H9 (cell line): ENCODE measurements at regions not wholly inside any gene's neighbourhood (a gene's known extent, or its start where the extent isn't known, plus 50 kb on each side); places are given as distances from the start of the nearest gene placed in this dataset.

Experiments
- DNase-seq: peaks from one replicate; pipeline ENCODE4 v3.0.0-alpha.2; 2017
- H2AFZ ChIP-seq: one replicate; pipeline ENCODE4 v1.6.1; 2013; ENCODE audit warnings: mild to moderate bottlenecking, low read length, control low read depth, moderate library complexity
- H2AK5ac ChIP-seq: 2 replicates; pipeline ENCODE4 v1.6.1; 2013; ENCODE audit warnings: low read length, control low read depth, mixed read lengths; ENCODE audit not compliant: insufficient read length
- H2BK120ac ChIP-seq: one replicate; pipeline ENCODE4 v1.6.1; 2013; ENCODE audit warnings: low read depth, mild to moderate bottlenecking, low read length, control low read depth, inconsistent platforms; ENCODE audit not compliant: poor library complexity, severe bottlenecking
- H2BK12ac ChIP-seq: 2 replicates; pipeline ENCODE4 v1.6.1; 2013; ENCODE audit warnings: low read length, control low read depth, mixed read lengths, low read depth; ENCODE audit not compliant: insufficient read length
- H2BK15ac ChIP-seq: 2 replicates; pipeline ENCODE4 v1.6.1; 2013; ENCODE audit warnings: low read depth, low read length, control low read depth
- H2BK20ac ChIP-seq: one replicate; pipeline ENCODE4 v1.6.1; 2013; ENCODE audit warnings: low read depth, mild to moderate bottlenecking, low read length, control low read depth, inconsistent platforms; ENCODE audit not compliant: poor library complexity, severe bottlenecking
- H2BK5ac ChIP-seq: 2 replicates; pipeline ENCODE4 v1.6.1; 2013; ENCODE audit warnings: low read length, control low read depth, mixed read lengths; ENCODE audit not compliant: insufficient read length
- H3K14ac ChIP-seq: 2 replicates; pipeline ENCODE4 v1.6.1; 2013; ENCODE audit warnings: low read length, control low read depth; ENCODE audit not compliant: insufficient read depth
- H3K18ac ChIP-seq: 2 replicates; pipeline ENCODE4 v1.6.1; 2013; ENCODE audit warnings: low read depth, mild to moderate bottlenecking, mixed read lengths, low read length, control low read depth; ENCODE audit not compliant: insufficient read length
- H3K23ac ChIP-seq: 2 replicates; pipeline ENCODE4 v1.6.1; 2013; ENCODE audit warnings: low read length, control low read depth, mixed read lengths, low read depth; ENCODE audit not compliant: insufficient read length
- H3K23me2 ChIP-seq: 2 replicates; pipeline ENCODE4 v1.6.1; 2013; ENCODE audit warnings: low read depth, mild to moderate bottlenecking, mixed read lengths, low read length, control low read depth; ENCODE audit not compliant: insufficient read length, poor library complexity, severe bottlenecking
- H3K27ac ChIP-seq: 2 replicates; pipeline ENCODE4 v1.5.1; 2013; ENCODE audit warnings: low read length, control low read depth, mixed read lengths, low read depth; ENCODE audit not compliant: insufficient read length
- H3K27me3 ChIP-seq: 2 replicates; pipeline ENCODE4 v1.6.1; 2013; ENCODE audit warnings: low read length, control low read depth, inconsistent platforms; ENCODE audit not compliant: insufficient read depth
- H3K4ac ChIP-seq: 2 replicates; pipeline ENCODE4 v1.6.1; 2013; ENCODE audit warnings: low read depth, mild to moderate bottlenecking, control low read depth, inconsistent platforms, low read length, moderate library complexity
- H3K4me1 ChIP-seq: 2 replicates; pipeline ENCODE4 v1.6.1; 2013; ENCODE audit warnings: low read length, control low read depth, inconsistent platforms; ENCODE audit not compliant: insufficient read depth
- H3K4me2 ChIP-seq: 2 replicates; pipeline ENCODE4 v1.6.1; 2013; ENCODE audit warnings: low read length, control low read depth, mixed read lengths; ENCODE audit not compliant: insufficient read length, insufficient read depth
- H3K56ac ChIP-seq: 2 replicates; pipeline ENCODE4 v1.6.1; 2013; ENCODE audit warnings: low read depth, mild to moderate bottlenecking, mixed read lengths, low read length, control low read depth; ENCODE audit not compliant: insufficient read length
- H3K79me1 ChIP-seq: 2 replicates; pipeline ENCODE4 v1.6.1; 2013; ENCODE audit warnings: low read depth, mild to moderate bottlenecking, moderate library complexity, low read length, control low read depth, inconsistent platforms; ENCODE audit not compliant: insufficient read depth, poor library complexity, severe bottlenecking
- H3K79me2 ChIP-seq: 2 replicates; pipeline ENCODE4 v1.6.1; 2013; ENCODE audit warnings: low read length, control low read depth, inconsistent platforms; ENCODE audit not compliant: insufficient read depth
- H3K9ac ChIP-seq: 2 replicates; pipeline ENCODE4 v1.6.1; 2013; ENCODE audit warnings: low read length, control low read depth, mixed read lengths; ENCODE audit not compliant: insufficient read length; ENCODE audit errors: extremely low read depth
- H3K9me3 ChIP-seq: one replicate; pipeline ENCODE4 v1.6.1; 2013; ENCODE audit warnings: low read depth, low read length, inconsistent platforms; ENCODE audit not compliant: control insufficient read depth
- H3T11ph ChIP-seq: one replicate; pipeline ENCODE4 v1.6.1; 2013; ENCODE audit warnings: mild to moderate bottlenecking, low read length, control low read depth, inconsistent platforms
- H4K20me1 ChIP-seq: one replicate; pipeline ENCODE4 v1.6.1; 2013; ENCODE audit not compliant: control insufficient read depth, insufficient read length, insufficient read depth
- H4K5ac ChIP-seq: 2 replicates; pipeline ENCODE4 v1.6.1; 2013; ENCODE audit warnings: low read depth, mild to moderate bottlenecking, mixed read lengths, low read length, control low read depth; ENCODE audit not compliant: insufficient read length
- H4K8ac ChIP-seq: replicated peaks from 2 replicates; pipeline ENCODE4 v1.6.1; 2013; ENCODE audit warnings: low read length, control low read depth, mixed read lengths, low read depth; ENCODE audit not compliant: insufficient read length
- H4K91ac ChIP-seq: 2 replicates; pipeline ENCODE4 v1.6.1; 2013; ENCODE audit warnings: low read depth, mild to moderate bottlenecking, moderate library complexity, mixed read lengths, low read length, control low read depth; ENCODE audit not compliant: insufficient read length
- H3K27ac Mint-ChIP-seq, 3 experiments: 2 replicates in 2 of 3; 3 replicates in 1 of 3; pipeline ENCODE4 v1.8.0; 2020 to 2021; ENCODE audit warnings: mixed read lengths in 3 of 3, mild to moderate bottlenecking in 1 of 3, moderate library complexity in 1 of 3
- H3K27me3 Mint-ChIP-seq: 2 replicates; pipeline ENCODE4 v1.8.0; 2021; ENCODE audit warnings: low read depth, mild to moderate bottlenecking, moderate library complexity, mixed read lengths
- H3K36me3 Mint-ChIP-seq, 3 experiments: 2 replicates in 2 of 3; 3 replicates in 1 of 3; pipeline ENCODE4 v1.8.0; 2020 to 2021; ENCODE audit warnings: low read depth in 3 of 3, mixed read lengths in 3 of 3; ENCODE audit not compliant: insufficient read depth in 1 of 3
- H3K4me1 Mint-ChIP-seq, 2 experiments: 2 replicates each; pipeline ENCODE4 v1.8.0; 2020; ENCODE audit warnings: mixed read lengths in 2 of 2
- H3K4me3 Mint-ChIP-seq, 2 experiments: 2 replicates in 1 of 2; 3 replicates in 1 of 2; pipeline ENCODE4 v1.8.0; 2020 to 2021; ENCODE audit warnings: mild to moderate bottlenecking in 2 of 2, mixed read lengths in 2 of 2, moderate library complexity in 1 of 2
- H3K9me3 Mint-ChIP-seq, 2 experiments: 2 replicates in 1 of 2; 3 replicates in 1 of 2; pipeline ENCODE4 v1.8.0; 2020; ENCODE audit warnings: mild to moderate bottlenecking in 2 of 2, mixed read lengths in 2 of 2, moderate library complexity in 1 of 2
- CTCF ChIP-seq: fragments of 200-600 bp; sonication (generic); conservative IDR thresholded peaks from 3 replicates; pipeline ENCODE4 v1.8.0; 2021; ENCODE audit warnings: antibody characterized with exemption, mild to moderate bottlenecking
- WGBS: extraction: QIAGEN DNeasy Blood & Tissue Kit; methylation state at CpG from one replicate; pipeline ENCODE4 v1.1.7; 2013; ENCODE audit warnings: missing lambda C conversion rate, low lambda C conversion rate, mixed read lengths; ENCODE audit not compliant: insufficient read length; ENCODE audit errors: extremely low coverage; 5-methylcytosine and 5-hydroxymethylcytosine counted together

GRCh38 chr1:209531006-209531405, 52.5 kb upstream of the CAMK1G start:
- Histone ChIP-seq H3K79me1 (no peaks in the 10 kb centered on the region), H3K27me3 (no peaks in the 10 kb centered on the region), H2BK5ac (no peak overlapping the region), H3K56ac (no peak overlapping the region), H2BK12ac (no peak overlapping the region), H3K4me2 (no peak overlapping the region), H3K9ac (no peak overlapping the region), H3K23ac (no peak overlapping the region), H2BK20ac (no peak overlapping the region), H3K14ac (no peak overlapping the region), H4K5ac (no peak overlapping the region), H2BK120ac (no peak overlapping the region), H2AFZ (no peak overlapping the region), H3K18ac (no peak overlapping the region), H3K9me3 (no peaks in the 10 kb centered on the region), H3K79me2 (no peaks in the 10 kb centered on the region), H3K4ac (no peak overlapping the region), H3K27ac (no peak overlapping the region), H3T11ph (no peak overlapping the region), H3K4me1 (no peaks in the 10 kb centered on the region), H4K8ac (no peak overlapping the region), H2BK15ac (no peak overlapping the region), H4K91ac (no peak overlapping the region), H3K23me2 (no peaks in the 10 kb centered on the region), H4K20me1 (no peaks in the 10 kb centered on the region), H2AK5ac (no peak overlapping the region)
- Mint-ChIP-seq H3K9me3 (no peaks in the 10 kb centered on the region; a peak in 1 of 5 replicates), H3K27ac (no peak overlapping the region), H3K36me3 (no peaks in the 10 kb centered on the region), H3K4me1 (peaks cover 0 to 4% of the 10 kb centered on the region in 2 experiments; a peak in 1 of 4 replicates), H3K4me3 (no peak overlapping the region), H3K27me3 (peaks cover 38% of the 10 kb centered on the region)
- no CpG with 5 or more reads among the region's 4 CpGs for WGBS
- no peak for TF ChIP-seq CTCF
- DNase-seq: no peak
